ENCODE measurements at regions not wholly inside any gene's neighbourhood (a gene's known extent, or its start where the extent isn't known, plus 50 kb on each side); places are given as distances from the start of the nearest gene placed in this dataset.
A peak's percentile ranks its signal among the peaks of the same experiment; 100 is the strongest.
"Not testable (repeated sequence)": the region's sequence is repeated elsewhere in the genome, so short reads cannot be mapped to it uniquely, and the experiment has no call there.

- H3K9me3 Mint-ChIP-seq = peaks cover 0 to 2% (median 0%) of the 10 kb centered on the region in 3 donors
- H3K4me3 Mint-ChIP-seq = no peak overlapping the region
- H3K27me3 Mint-ChIP-seq = peaks cover 3% of the 10 kb centered on the region
- peaks cover 0 to 2% (median 0%) of the 10 kb centered on the region in 3 donors for H3K4me1 Mint-ChIP-seq
- H3K36me3 Mint-ChIP-seq = no peaks in the 10 kb centered on the region
- no peak overlapping the region for H3K27ac Mint-ChIP-seq
These were observed 164.6 kb upstream of the CCDC54 start for GRCh38 chr3:107212618-107213017.

GRCh38 chr3:107213044-107213669 lies 164.1 kb upstream of the CCDC54 start:
- peaks cover 0 to 2% (median 0%) of the 10 kb centered on the region in 3 donors for H3K9me3 Mint-ChIP-seq
- H3K27ac Mint-ChIP-seq = no peak overlapping the region
- H3K36me3 Mint-ChIP-seq = no peaks in the 10 kb centered on the region
- peaks cover 0 to 2% (median 0%) of the 10 kb centered on the region in 3 donors for H3K4me1 Mint-ChIP-seq
- H3K4me3 Mint-ChIP-seq = no peak overlapping the region
- peaks cover 3% of the 10 kb centered on the region for H3K27me3 Mint-ChIP-seq

GRCh38 chr3:107216229-107216628 lies 161.0 kb upstream of the CCDC54 start:
- Mint-ChIP-seq H3K4me1 (peaks cover 0 to 2% (median 0%) of the 10 kb centered on the region in 3 donors), H3K4me3 (no peak overlapping the region), H3K27ac (no peak overlapping the region), H3K27me3 (peaks cover 3% of the 10 kb centered on the region), H3K36me3 (no peaks in the 10 kb centered on the region), H3K9me3 (peaks cover 0 to 2% (median 0%) of the 10 kb centered on the region in 3 donors)

GRCh38 chr3:107216711-107217110 lies 160.5 kb upstream of the CCDC54 start:
- no peaks in the 10 kb centered on the region for H3K36me3 Mint-ChIP-seq
- H3K27ac Mint-ChIP-seq = no peak overlapping the region
- no peak overlapping the region for H3K4me3 Mint-ChIP-seq
- H3K4me1 Mint-ChIP-seq = peaks cover 0 to 2% (median 0%) of the 10 kb centered on the region in 3 donors
- peaks cover 0 to 2% (median 0%) of the 10 kb centered on the region in 3 donors for H3K9me3 Mint-ChIP-seq
- H3K27me3 Mint-ChIP-seq = peaks cover 3% of the 10 kb centered on the region

GRCh38 chr3:107217172-107217571 lies 160.1 kb upstream of the CCDC54 start:
- peaks cover 3% of the 10 kb centered on the region for H3K27me3 Mint-ChIP-seq
- peaks cover 0 to 2% (median 0%) of the 10 kb centered on the region in 3 donors for H3K9me3 Mint-ChIP-seq
- H3K36me3 Mint-ChIP-seq = no peaks in the 10 kb centered on the region
- H3K4me3 Mint-ChIP-seq = no peak overlapping the region
- peaks cover 0 to 2% (median 0%) of the 10 kb centered on the region in 3 donors for H3K4me1 Mint-ChIP-seq
- no peak overlapping the region for H3K27ac Mint-ChIP-seq

- Mint-ChIP-seq H3K4me1 (peaks cover 0 to 2% (median 0%) of the 10 kb centered on the region in 3 donors), H3K27ac (no peak overlapping the region), H3K4me3 (no peak overlapping the region), H3K9me3 (peaks cover 0 to 2% (median 0%) of the 10 kb centered on the region in 3 donors), H3K36me3 (no peaks in the 10 kb centered on the region), H3K27me3 (no peaks in the 10 kb centered on the region)
These were observed 158.4 kb upstream of the CCDC54 start for GRCh38 chr3:107218864-107219269.

- Mint-ChIP-seq H3K27me3 (no peaks in the 10 kb centered on the region), H3K4me3 (no peak overlapping the region), H3K9me3 (no peaks in the 10 kb centered on the region), H3K27ac (no peak overlapping the region), H3K4me1 (no peaks in the 10 kb centered on the region), H3K36me3 (no peaks in the 10 kb centered on the region)
These were observed 156.7 kb upstream of the CCDC54 start for GRCh38 chr3:107220538-107220937.

GRCh38 chr3:107221856-107222255 lies 155.4 kb upstream of the CCDC54 start:
- Mint-ChIP-seq H3K4me1 (no peaks in the 10 kb centered on the region), H3K27me3 (no peaks in the 10 kb centered on the region), H3K27ac (no peak overlapping the region), H3K9me3 (peaks cover 0 to 6% (median 0%) of the 10 kb centered on the region in 3 donors), H3K36me3 (no peaks in the 10 kb centered on the region), H3K4me3 (no peak overlapping the region)

GRCh38 chr3:107222907-107223306 lies 154.3 kb upstream of the CCDC54 start:
- H3K27me3 Mint-ChIP-seq = no peaks in the 10 kb centered on the region
- no peaks in the 10 kb centered on the region for H3K36me3 Mint-ChIP-seq
- no peaks in the 10 kb centered on the region for H3K4me1 Mint-ChIP-seq
- H3K4me3 Mint-ChIP-seq = no peak overlapping the region
- H3K9me3 Mint-ChIP-seq = peaks cover 0 to 6% (median 0%) of the 10 kb centered on the region in 3 donors
- H3K27ac Mint-ChIP-seq = no peak overlapping the region

- Mint-ChIP-seq H3K27me3 (no peaks in the 10 kb centered on the region), H3K36me3 (no peaks in the 10 kb centered on the region), H3K4me1 (no peaks in the 10 kb centered on the region), H3K27ac (no peak overlapping the region), H3K4me3 (no peak overlapping the region), H3K9me3 (peaks cover 0 to 6% (median 0%) of the 10 kb centered on the region in 3 donors)
These were observed 153.1 kb upstream of the CCDC54 start for GRCh38 chr3:107224026-107224596.

GRCh38 chr3:107227091-107227490 lies 150.1 kb upstream of the CCDC54 start:
- Mint-ChIP-seq H3K4me3 (no peak overlapping the region), H3K9me3 (peaks cover 0 to 6% (median 0%) of the 10 kb centered on the region in 3 donors), H3K4me1 (no peaks in the 10 kb centered on the region), H3K27me3 (no peaks in the 10 kb centered on the region), H3K36me3 (no peaks in the 10 kb centered on the region), H3K27ac (no peak overlapping the region)

GRCh38 chr3:107233877-107234276 lies 143.4 kb upstream of the CCDC54 start:
- H3K27me3 Mint-ChIP-seq, H3K9me3 Mint-ChIP-seq, H3K4me3 Mint-ChIP-seq, H3K27ac Mint-ChIP-seq, H3K36me3 Mint-ChIP-seq: not testable (repeated sequence)
- peaks cover 4 to 12% (median 8%) of the 10 kb centered on the region in 3 donors for H3K4me1 Mint-ChIP-seq

GRCh38 chr3:107235193-107235927 lies 141.9 kb upstream of the CCDC54 start:
- Mint-ChIP-seq H3K27me3 (no peaks in the 10 kb centered on the region), H3K27ac (peak overlapping the region in 1 of 3 donors; percentile 22), H3K4me1 (peaks cover 6 to 18% (median 12%) of the 10 kb centered on the region in 3 donors), H3K9me3 (no peaks in the 10 kb centered on the region), H3K4me3 (peak overlapping the region; percentile 34 to 79 (median 60)), H3K36me3 (no peaks in the 10 kb centered on the region)

GRCh38 chr3:107235928-107236315 lies 141.3 kb upstream of the CCDC54 start:
- Mint-ChIP-seq H3K27ac (peak overlapping the region in 1 of 3 donors; percentile 22), H3K36me3 (no peaks in the 10 kb centered on the region), H3K9me3 (no peaks in the 10 kb centered on the region), H3K4me3 (peak overlapping the region; percentile 34 to 79 (median 60)), H3K27me3 (no peaks in the 10 kb centered on the region), H3K4me1 (peaks cover 7 to 23% (median 12%) of the 10 kb centered on the region in 3 donors)

GRCh38 chr3:107236655-107237337 lies 140.4 kb upstream of the CCDC54 start:
- H3K4me1 Mint-ChIP-seq = peaks cover 12 to 29% (median 15%) of the 10 kb centered on the region in 3 donors
- H3K27ac Mint-ChIP-seq = no peak overlapping the region
- H3K4me3 Mint-ChIP-seq = peak overlapping the region in 1 of 4 donors; percentile 46
- no peaks in the 10 kb centered on the region for H3K36me3 Mint-ChIP-seq
- H3K27me3 Mint-ChIP-seq = no peaks in the 10 kb centered on the region
- no peaks in the 10 kb centered on the region for H3K9me3 Mint-ChIP-seq
